CD14-positive monocyte (primary cell): ENCODE measurements at regions not wholly inside any gene's neighbourhood (a gene's known extent, or its start where the extent isn't known, plus 50 kb on each side); places are given as distances from the start of the nearest gene placed in this dataset.
"Not testable (repeated sequence)": the region's sequence is repeated elsewhere in the genome, so short reads cannot be mapped to it uniquely, and the experiment has no call there.

Experiments used
- DNase-seq, 3 donors: peaks; one replicate each; pipeline ENCODE4 v3.0.0-alpha.2; 2011 to 2022
- H2AFZ ChIP-seq: 2 replicates; pipeline ENCODE4 v1.6.0; 2012; ENCODE audit warnings: mild to moderate bottlenecking, low read depth, low read length, inconsistent platforms; ENCODE audit not compliant: insufficient read depth, poor library complexity, severe bottlenecking
- H3K27ac ChIP-seq, 2 donors: 1 replicate in 1 of 2; 2 replicates in 1 of 2; pipeline ENCODE4 v1.5.1; 2012 to 2013; ENCODE audit warnings: low read length in 2 of 2, control low read depth in 1 of 2, inconsistent platforms in 1 of 2, low read depth in 1 of 2, mild to moderate bottlenecking in 1 of 2
- H3K27me3 ChIP-seq, 2 donors: one replicate each; pipeline versions ENCODE4 v1.6.0 to v1.6.1; 2011 to 2013; ENCODE audit warnings: low read length in 2 of 2; ENCODE audit not compliant: control insufficient read depth in 2 of 2, insufficient read depth in 2 of 2
- H3K36me3 ChIP-seq, 2 donors: replicated peaks in 1 of 2; 1 replicate in 1 of 2; 2 replicates in 1 of 2; pipeline versions ENCODE4 v1.5.1 to v1.6.1; 2012 to 2013; ENCODE audit warnings: low read length in 2 of 2, control low read depth in 1 of 2, inconsistent platforms in 1 of 2, mild to moderate bottlenecking in 1 of 2; ENCODE audit not compliant: insufficient read depth in 2 of 2, control insufficient read depth in 1 of 2
- H3K4me1 ChIP-seq, 2 donors: 1 replicate in 1 of 2; 2 replicates in 1 of 2; pipeline versions ENCODE4 v1.5.1 to v1.6.1; 2012 to 2013; ENCODE audit warnings: low read length in 2 of 2, control low read depth in 1 of 2, inconsistent platforms in 1 of 2, mild to moderate bottlenecking in 1 of 2, moderate library complexity in 1 of 2; ENCODE audit not compliant: insufficient read depth in 2 of 2, control insufficient read depth in 1 of 2
- H3K4me2 ChIP-seq: replicated peaks from 2 replicates; pipeline ENCODE3; 2012; ENCODE audit warnings: low read length, moderate library complexity, mild to moderate bottlenecking; ENCODE audit not compliant: poor library complexity, severe bottlenecking; ENCODE audit errors: extremely low read depth
- H3K4me3 ChIP-seq, 3 experiments: fragments of 200-600 bp in 1 of 3; sonication (generic) in 1 of 3; replicated peaks in 1 of 3; 1 replicate in 2 of 3; 2 replicates in 1 of 3; pipeline ENCODE4 v1.5.1; 2011 to 2013; ENCODE audit warnings: low read length in 3 of 3, mild to moderate bottlenecking in 3 of 3, control low read depth in 2 of 3, low read depth in 2 of 3, inconsistent platforms in 1 of 3, moderate library complexity in 1 of 3
- H3K79me2 ChIP-seq: 2 replicates; pipeline ENCODE4 v1.6.0; 2012; ENCODE audit warnings: mild to moderate bottlenecking, control low read depth, inconsistent platforms, low read length, moderate library complexity; ENCODE audit not compliant: insufficient read depth
- H3K9ac ChIP-seq: 2 replicates; pipeline ENCODE4 v1.6.0; 2017; ENCODE audit warnings: low read length, mild to moderate bottlenecking; ENCODE audit not compliant: insufficient read depth, poor library complexity, severe bottlenecking
- H3K9me3 ChIP-seq, 2 donors: replicated peaks in 1 of 2; 1 replicate in 1 of 2; 2 replicates in 1 of 2; pipeline versions ENCODE4 v1.5.1 to v1.6.1; 2012 to 2013; ENCODE audit warnings: low read length in 2 of 2, control low read depth in 1 of 2; ENCODE audit not compliant: control insufficient read depth in 1 of 2, insufficient read depth in 1 of 2
- H4K20me1 ChIP-seq: 2 replicates; pipeline ENCODE4 v1.6.0; 2012; ENCODE audit warnings: mild to moderate bottlenecking, low read length, control low read depth, moderate library complexity; ENCODE audit not compliant: insufficient read depth
- H3K27ac Mint-ChIP-seq, 7 donors: one replicate each; pipeline ENCODE4 v1.8.0; 2020; ENCODE audit warnings: mild to moderate bottlenecking in 7 of 7, mixed read lengths in 7 of 7, moderate library complexity in 6 of 7, inconsistent platforms in 2 of 7
- H3K27me3 Mint-ChIP-seq, 3 donors: one replicate each; pipeline ENCODE4 v1.8.0; 2021 to 2022; ENCODE audit warnings: low read depth in 3 of 3, mild to moderate bottlenecking in 3 of 3, mixed read lengths in 3 of 3, moderate library complexity in 3 of 3, inconsistent platforms in 1 of 3
- H3K36me3 Mint-ChIP-seq, 2 donors: one replicate each; pipeline ENCODE4 v1.8.0; 2020; ENCODE audit warnings: mixed read lengths in 2 of 2, inconsistent platforms in 1 of 2, mild to moderate bottlenecking in 1 of 2
- H3K4me1 Mint-ChIP-seq: one replicate; pipeline ENCODE4 v1.8.0; 2020; ENCODE audit warnings: mild to moderate bottlenecking, mixed read lengths
- H3K4me3 Mint-ChIP-seq, 2 donors: one replicate each; pipeline ENCODE4 v1.8.0; 2020; ENCODE audit warnings: mild to moderate bottlenecking in 2 of 2, mixed read lengths in 2 of 2, moderate library complexity in 1 of 2
- H3K9me3 Mint-ChIP-seq, 7 donors: one replicate each; pipeline ENCODE4 v1.8.0; 2020 to 2022; ENCODE audit warnings: mixed read lengths in 7 of 7, mild to moderate bottlenecking in 6 of 7, moderate library complexity in 6 of 7, inconsistent platforms in 2 of 7
- WGBS: methylation state at CpG from one replicate; pipeline ENCODE4 v1.1.5; 2013; ENCODE audit warnings: missing lambda C conversion rate; ENCODE audit not compliant: insufficient coverage; 5-methylcytosine and 5-hydroxymethylcytosine counted together
- intact Hi-C, 2 donors: fragments of 100-400 bp; cut with micrococcal nuclease; formaldehyde crosslinking; loops; one replicate each; pipeline versions ENCODE4 v1.15.0 to v1.15.1; 2023
- TF ChIP-seq, protein P1 (sequence below): fragments of 200-600 bp; IDR thresholded peaks from one replicate; pipeline ENCODE4 v1.8.0; 2022; ENCODE audit warnings: antibody characterized with exemption, mild to moderate bottlenecking

DNA sequence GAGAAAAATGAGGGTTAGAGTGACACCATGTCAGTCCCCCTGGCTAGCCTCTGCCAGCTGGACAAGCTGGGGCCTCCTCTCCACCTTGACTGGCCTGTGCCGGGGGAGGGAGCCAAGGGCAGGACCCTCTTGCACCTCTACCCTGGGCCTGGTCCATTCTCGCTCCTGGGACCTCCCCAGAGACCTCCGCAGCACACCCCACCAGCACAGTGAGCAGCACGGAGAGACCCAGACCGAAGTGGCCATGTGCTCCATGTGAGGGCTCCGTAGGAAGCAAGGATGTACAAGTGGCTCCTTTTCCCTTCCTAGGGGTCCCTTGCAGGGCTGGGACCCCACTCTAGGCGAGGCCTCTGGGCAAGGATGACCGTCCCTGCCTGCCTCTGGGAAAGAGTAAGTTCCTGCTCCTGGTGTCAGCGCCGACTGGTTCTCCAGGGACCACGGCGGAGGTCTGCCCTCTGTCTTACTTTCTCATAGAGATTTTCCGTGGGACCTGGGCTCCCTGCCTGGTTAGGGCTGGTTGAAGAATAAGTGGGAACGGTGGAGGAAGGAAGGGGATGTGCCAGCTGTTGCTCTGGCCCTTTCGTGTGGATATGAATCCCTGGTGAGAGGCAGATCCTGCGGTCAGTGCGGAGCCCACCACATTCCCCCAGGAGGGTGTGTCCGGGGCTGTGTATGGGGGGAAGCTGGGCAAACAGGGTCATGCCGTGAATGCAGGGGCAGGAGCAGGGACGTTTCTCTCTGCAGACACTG, 124.2 kb downstream of the METRNL start:
- H3K4me1 Mint-ChIP-seq, result peaks cover 68% of the 10 kb centered on the region
- H3K4me3 Mint-ChIP-seq, result peak overlapping the region; percentile 68 to 80
- H3K27ac ChIP-seq, result peak overlapping the region; percentile 94 to 100
- H3K9me3 ChIP-seq, result no peaks in the 10 kb centered on the region
- WGBS, result 73% methylated on average over 13 of the region's 20 CpGs
- H3K27me3 Mint-ChIP-seq, result peaks cover 0 to 2% (median 0%) of the 10 kb centered on the region in 3 donors
- intact Hi-C loops, result loop anchor here in 1 of 2 donors (2.0 kb wide), 1 partner anchor 49 kb away; no protein-coding TSS in a partner anchor
- no peak overlapping the region for H2AFZ ChIP-seq
- no peaks in the 10 kb centered on the region for H3K9me3 Mint-ChIP-seq
- peak overlapping the region; percentile 38 for H3K4me2 ChIP-seq
- no peaks in the 10 kb centered on the region for H3K27me3 ChIP-seq
- H3K36me3 ChIP-seq, result no peaks in the 10 kb centered on the region
- H3K4me3 ChIP-seq, result peak overlapping the region in 1 of 3 experiments; percentile 23
- peak overlapping the region; percentile 100 for H3K27ac Mint-ChIP-seq
- no peaks in the 10 kb centered on the region for H4K20me1 ChIP-seq
- no peaks in the 10 kb centered on the region for H3K79me2 ChIP-seq
- TF ChIP-seq, protein P1, sequence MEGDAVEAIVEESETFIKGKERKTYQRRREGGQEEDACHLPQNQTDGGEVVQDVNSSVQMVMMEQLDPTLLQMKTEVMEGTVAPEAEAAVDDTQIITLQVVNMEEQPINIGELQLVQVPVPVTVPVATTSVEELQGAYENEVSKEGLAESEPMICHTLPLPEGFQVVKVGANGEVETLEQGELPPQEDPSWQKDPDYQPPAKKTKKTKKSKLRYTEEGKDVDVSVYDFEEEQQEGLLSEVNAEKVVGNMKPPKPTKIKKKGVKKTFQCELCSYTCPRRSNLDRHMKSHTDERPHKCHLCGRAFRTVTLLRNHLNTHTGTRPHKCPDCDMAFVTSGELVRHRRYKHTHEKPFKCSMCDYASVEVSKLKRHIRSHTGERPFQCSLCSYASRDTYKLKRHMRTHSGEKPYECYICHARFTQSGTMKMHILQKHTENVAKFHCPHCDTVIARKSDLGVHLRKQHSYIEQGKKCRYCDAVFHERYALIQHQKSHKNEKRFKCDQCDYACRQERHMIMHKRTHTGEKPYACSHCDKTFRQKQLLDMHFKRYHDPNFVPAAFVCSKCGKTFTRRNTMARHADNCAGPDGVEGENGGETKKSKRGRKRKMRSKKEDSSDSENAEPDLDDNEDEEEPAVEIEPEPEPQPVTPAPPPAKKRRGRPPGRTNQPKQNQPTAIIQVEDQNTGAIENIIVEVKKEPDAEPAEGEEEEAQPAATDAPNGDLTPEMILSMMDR, result no peak
- peak overlapping the region; percentile 79 for H3K9ac ChIP-seq
- H3K4me1 ChIP-seq, result peaks cover 66 to 76% of the 10 kb centered on the region in 2 donors
- peaks cover 4 to 11% of the 10 kb centered on the region in 2 donors for H3K36me3 Mint-ChIP-seq
- DNase-seq, result peak in 1 of 3 donors; percentile 18

DNA sequence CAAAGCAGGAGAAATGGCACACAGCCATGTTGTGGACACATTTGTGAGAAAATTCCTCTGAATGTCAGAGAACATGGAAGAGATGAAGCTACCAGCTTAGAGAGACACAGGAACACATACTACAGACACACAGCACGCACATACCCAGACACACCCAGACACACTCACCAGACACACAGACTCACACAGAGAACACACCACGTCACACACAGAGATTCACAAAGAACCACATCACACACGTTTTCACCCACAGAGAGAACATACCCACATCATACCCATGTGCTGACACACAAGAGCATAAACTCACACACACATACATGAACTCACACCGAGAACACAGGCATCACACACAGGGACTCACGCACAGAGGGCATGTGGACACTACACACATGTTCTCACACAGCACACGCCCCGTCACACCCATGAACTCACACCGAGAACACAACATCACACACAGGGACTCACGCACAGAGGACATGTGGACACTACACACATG, 124.9 kb downstream of the METRNL start:
- WGBS, result 81% methylated on average over 3 of the region's 9 CpGs
- Histone ChIP-seq H2AFZ (no peak overlapping the region), H3K79me2 (no peaks in the 10 kb centered on the region), H3K4me3 (no peak overlapping the region), H3K9me3 (no peaks in the 10 kb centered on the region), H3K27ac (peak overlapping the region; percentile 94 to 100), H3K4me1 (peaks cover 60 to 70% of the 10 kb centered on the region in 2 donors), H3K27me3 (no peaks in the 10 kb centered on the region), H3K36me3 (no peaks in the 10 kb centered on the region), H3K9ac (peak overlapping the region; percentile 79), H3K4me2 (no peak overlapping the region), H4K20me1 (no peaks in the 10 kb centered on the region)
- Mint-ChIP-seq H3K27me3 (peaks cover 0 to 2% (median 0%) of the 10 kb centered on the region in 3 donors), H3K27ac (peak overlapping the region; percentile 100), H3K4me1 (peaks cover 62% of the 10 kb centered on the region), H3K36me3 (peaks cover 4 to 11% of the 10 kb centered on the region in 2 donors), H3K4me3 (peak overlapping the region; percentile 21 to 33), H3K9me3 (no peaks in the 10 kb centered on the region)
- intact Hi-C loops, result no loop called here
- TF ChIP-seq, protein P1, result no peak
- DNase-seq, result peak in 1 of 3 donors; percentile 20

DNA sequence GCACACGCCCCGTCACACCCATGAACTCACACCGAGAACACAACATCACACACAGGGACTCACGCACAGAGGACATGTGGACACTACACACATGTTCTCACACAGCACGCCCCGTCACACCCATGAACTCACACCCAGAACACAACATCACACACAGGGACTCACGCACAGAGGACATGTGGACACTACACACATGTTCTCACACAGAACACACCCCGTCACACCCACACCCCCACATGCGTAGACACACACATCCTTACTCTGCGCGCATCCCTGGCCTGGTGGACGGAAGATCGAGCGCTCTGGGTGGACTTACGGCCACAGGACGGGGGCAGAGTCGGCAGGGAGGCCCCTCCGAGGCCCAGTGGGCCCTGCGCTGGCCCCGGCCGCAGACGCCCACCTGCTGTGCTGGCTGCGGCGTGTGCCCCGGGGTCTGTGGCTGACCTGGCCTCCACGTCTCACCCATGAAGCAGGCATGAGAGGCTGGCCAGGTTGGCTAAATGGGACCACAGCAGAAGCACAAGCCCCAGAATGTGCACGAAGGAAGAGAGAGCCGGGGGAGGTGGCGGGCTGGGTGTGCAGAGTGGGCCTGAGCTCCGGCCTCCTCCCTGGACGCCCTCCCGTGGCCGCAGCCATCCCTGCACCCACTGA, 125.5 kb downstream of the METRNL start:
- H3K4me1 Mint-ChIP-seq, result peaks cover 56% of the 10 kb centered on the region

More for the DNA sequence above, 125.5 kb downstream of the METRNL start:
- intact Hi-C loops, H3K79me2 ChIP-seq, H4K20me1 ChIP-seq, H3K4me3 ChIP-seq, H2AFZ ChIP-seq, H3K27me3 Mint-ChIP-seq, H3K9me3 ChIP-seq, H3K4me2 ChIP-seq, H3K9ac ChIP-seq, H3K4me3 Mint-ChIP-seq, H3K9me3 Mint-ChIP-seq, H3K36me3 ChIP-seq, H3K27me3 ChIP-seq: not testable (repeated sequence)
- DNase-seq, result peak in 1 of 3 donors; percentile 29
- Histone ChIP-seq H3K27ac (peak overlapping the region in 1 of 2 donors; percentile 100), H3K4me1 (peaks cover 56 to 65% of the 10 kb centered on the region in 2 donors)
- Mint-ChIP-seq H3K27ac (peak overlapping the region in 6 of 7 donors; percentile 30 to 100 (median 100)), H3K36me3 (peaks cover 4 to 11% of the 10 kb centered on the region in 2 donors)
- WGBS, result no CpG with 5 or more reads among the region's 33 CpGs
